IMR-90 (cell line): ENCODE measurements at regions not wholly inside any gene's neighbourhood (a gene's known extent, or its start where the extent isn't known, plus 50 kb on each side); places are given as distances from the start of the nearest gene placed in this dataset.

Source experiments
- ATAC-seq: fragments of 200-7000 bp; cut with Tn5 transposase; 2 replicates; pipeline ENCODE4 v1.9.1; 2020; ENCODE audit warnings: low read depth, mild to moderate bottlenecking, moderate library complexity
- BruUV-seq: library from RNA; stranded (reverse); fragments of 400-500 nt; replicated peaks from 2 replicates; lab custom pipeline; 2021; lab: Mats Ljungman, UMichigan
- CTCF ChIA-PET: fragments of 300-600 bp; formaldehyde crosslinking; extraction: SDS; loops from one replicate; lab custom pipeline; 2021; ENCODE audit warnings: antibody characterized with exemption; lab: Yijun Ruan, JAX
- POLR2A ChIA-PET: fragments of 300-600 bp; sonication (Branson Sonifier 250); formaldehyde crosslinking; loops from one replicate; lab custom pipeline; 2022; ENCODE audit warnings: antibody characterized with exemption; ENCODE audit not compliant: unreplicated experiment; lab: Charles Lee
- DNase-seq: peaks from one replicate; pipeline ENCODE4 v3.0.0; 2013
- H2AFZ ChIP-seq: replicated peaks from 2 replicates; pipeline ENCODE3; 2013; ENCODE audit warnings: low read length, mild to moderate bottlenecking; ENCODE audit not compliant: poor library complexity
- H2AK5ac ChIP-seq: 2 replicates; pipeline ENCODE4 v1.6.1; 2013; ENCODE audit warnings: low read depth, low read length, inconsistent platforms
- H2AK9ac ChIP-seq: replicated peaks from 2 replicates; pipeline ENCODE3; 2013; ENCODE audit warnings: mild to moderate bottlenecking, low read depth, low read length, moderate library complexity; ENCODE audit not compliant: poor library complexity
- H2BK120ac ChIP-seq: 2 replicates; pipeline ENCODE4 v1.6.1; 2013; ENCODE audit warnings: low read depth, low read length, inconsistent platforms
- H2BK15ac ChIP-seq: 3 replicates; pipeline ENCODE4 v1.6.1; 2013; ENCODE audit warnings: low read depth, low read length, inconsistent platforms
- H2BK20ac ChIP-seq: 2 replicates; pipeline ENCODE4 v1.6.1; 2013; ENCODE audit warnings: low read depth, mild to moderate bottlenecking, inconsistent platforms, low read length, moderate library complexity
- H2BK5ac ChIP-seq: 2 replicates; pipeline ENCODE4 v1.6.1; 2013; ENCODE audit warnings: mild to moderate bottlenecking, low read depth, low read length, inconsistent platforms; ENCODE audit not compliant: poor library complexity, severe bottlenecking
- H3K14ac ChIP-seq: replicated peaks from 2 replicates; pipeline ENCODE4 v1.6.1; 2013; ENCODE audit warnings: low read depth, low read length, inconsistent platforms
- H3K18ac ChIP-seq: 2 replicates; pipeline ENCODE4 v1.6.1; 2013; ENCODE audit warnings: low read depth, low read length, control low read depth
- H3K23ac ChIP-seq: 2 replicates; pipeline ENCODE4 v1.6.1; 2013; ENCODE audit warnings: low read depth, low read length, inconsistent platforms
- H3K27ac ChIP-seq: 2 replicates; pipeline ENCODE4 v1.5.1; 2013; ENCODE audit warnings: mild to moderate bottlenecking, control low read depth, low read length; ENCODE audit not compliant: insufficient read depth
- H3K27me3 ChIP-seq: 2 replicates; pipeline ENCODE4 v1.6.1; 2013; ENCODE audit warnings: low read length; ENCODE audit not compliant: control insufficient read depth, insufficient read depth
- H3K36me3 ChIP-seq: 2 replicates; pipeline ENCODE4 v1.6.1; 2013; ENCODE audit warnings: low read length, mixed read lengths; ENCODE audit not compliant: control insufficient read depth, insufficient read depth
- H3K4ac ChIP-seq: 2 replicates; pipeline ENCODE4 v1.6.1; 2013; ENCODE audit warnings: low read depth, low read length, inconsistent platforms
- H3K4me1 ChIP-seq: 2 replicates; pipeline ENCODE4 v1.6.1; 2013; ENCODE audit warnings: low read length, mixed read lengths; ENCODE audit not compliant: control insufficient read depth, insufficient read depth
- H3K4me2 ChIP-seq: 2 replicates; pipeline ENCODE4 v1.6.1; 2013; ENCODE audit warnings: low read depth, mild to moderate bottlenecking, control low read depth, low read length, moderate library complexity
- H3K4me3 ChIP-seq: 2 replicates; pipeline ENCODE4 v1.5.1; 2013; ENCODE audit warnings: low read depth, mild to moderate bottlenecking, control low read depth, low read length, moderate library complexity; ENCODE audit not compliant: insufficient read depth
- H3K56ac ChIP-seq: 2 replicates; pipeline ENCODE4 v1.6.1; 2013; ENCODE audit warnings: low read length, inconsistent platforms; ENCODE audit not compliant: insufficient read depth; ENCODE audit errors: extremely low read depth
- H3K79me1 ChIP-seq, 2 experiments: 2 replicates each; pipeline ENCODE4 v1.6.1; 2013; ENCODE audit warnings: low read length in 2 of 2, inconsistent platforms in 1 of 2, low read depth in 1 of 2
- H3K9ac ChIP-seq: 2 replicates; pipeline ENCODE4 v1.6.1; 2013; ENCODE audit warnings: low read depth, low read length, control low read depth
- H3K9me1 ChIP-seq: 2 replicates; pipeline ENCODE4 v1.6.1; 2013; ENCODE audit warnings: low read length, inconsistent platforms; ENCODE audit not compliant: insufficient read depth
- H3K9me3 ChIP-seq: 2 replicates; pipeline ENCODE4 v1.6.1; 2013; ENCODE audit warnings: low read length; ENCODE audit not compliant: control insufficient read depth, insufficient read depth
- H4K20me1 ChIP-seq: 2 replicates; pipeline ENCODE4 v1.6.1; 2013; ENCODE audit warnings: low read length, inconsistent platforms; ENCODE audit not compliant: insufficient read depth
- H4K5ac ChIP-seq: 2 replicates; pipeline ENCODE4 v1.6.1; 2013; ENCODE audit warnings: mild to moderate bottlenecking, low read depth, low read length, control low read depth
- H4K8ac ChIP-seq, 2 experiments: 2 replicates each; pipeline ENCODE4 v1.6.1; 2013; ENCODE audit warnings: low read depth in 2 of 2, low read length in 2 of 2, control low read depth in 1 of 2, inconsistent platforms in 1 of 2
- H4K91ac ChIP-seq: 2 replicates; pipeline ENCODE4 v1.6.1; 2013; ENCODE audit warnings: low read depth, low read length, inconsistent platforms; ENCODE audit not compliant: insufficient read depth
- BHLHE40 ChIP-seq: fragments of 150-350 bp; IDR thresholded peaks from 2 replicates; pipeline ENCODE4 v1.6.1; 2016; ENCODE audit warnings: mild to moderate bottlenecking, low read depth, low read length
- CEBPB ChIP-seq: IDR thresholded peaks from 2 replicates; pipeline ENCODE4 v1.6.1; 2012; ENCODE audit warnings: low read depth, low read length, improper control_type of control experiment
- CHD1 ChIP-seq: IDR thresholded peaks from 2 replicates; pipeline ENCODE4 v1.6.1; 2012; ENCODE audit warnings: low read depth, low read length, improper control_type of control experiment
- CTCF ChIP-seq: conservative IDR thresholded peaks from 2 replicates; pipeline ENCODE4 v1.5.1; 2012; ENCODE audit warnings: mild to moderate bottlenecking, low read depth, low read length, improper control_type of control experiment
- ELK1 ChIP-seq: fragments of 150-350 bp; IDR thresholded peaks from 2 replicates; pipeline ENCODE4 v1.6.1; 2016; ENCODE audit warnings: low read depth, mild to moderate bottlenecking, low read length, moderate library complexity, borderline replicate concordance
- FOS ChIP-seq: fragments of 150-350 bp; IDR thresholded peaks from 2 replicates; pipeline ENCODE4 v1.6.1; 2016; ENCODE audit warnings: low read depth, low read length
- MAFK ChIP-seq: IDR thresholded peaks from 2 replicates; pipeline ENCODE4 v1.6.1; 2012; ENCODE audit warnings: low read depth, low read length, improper control_type of control experiment
- MAZ ChIP-seq: IDR thresholded peaks from 2 replicates; pipeline ENCODE4 v1.6.1; 2012; ENCODE audit warnings: low read depth, mild to moderate bottlenecking, low read length, improper control_type of control experiment, moderate library complexity, borderline replicate concordance
- MXI1 ChIP-seq: IDR thresholded peaks from 2 replicates; pipeline ENCODE4 v1.6.1; 2012; ENCODE audit warnings: low read depth, mild to moderate bottlenecking, low read length, moderate library complexity, borderline replicate concordance
- NFE2L2 ChIP-seq: fragments of 150-350 bp; IDR thresholded peaks from 2 replicates; pipeline ENCODE4 v1.6.1; 2016; ENCODE audit warnings: low read depth, mild to moderate bottlenecking, low read length
- POLR2A ChIP-seq: IDR thresholded peaks from 2 replicates; pipeline ENCODE4 v1.6.1; 2012; ENCODE audit warnings: mild to moderate bottlenecking, low read depth, low read length
- RAD21 ChIP-seq: IDR thresholded peaks from 2 replicates; pipeline ENCODE4 v1.6.1; 2012; ENCODE audit warnings: low read length, improper control_type of control experiment
- RCOR1 ChIP-seq: IDR thresholded peaks from 2 replicates; pipeline ENCODE4 v1.6.1; 2012; ENCODE audit warnings: mild to moderate bottlenecking, low read length, improper control_type of control experiment; ENCODE audit not compliant: insufficient replicate concordance
- RFX5 ChIP-seq: IDR thresholded peaks from 2 replicates; pipeline ENCODE4 v1.8.0; 2012; ENCODE audit warnings: low read depth, mild to moderate bottlenecking, low read length, moderate library complexity
- USF2 ChIP-seq: fragments of 150-350 bp; IDR thresholded peaks from 2 replicates; pipeline ENCODE4 v1.6.1; 2017; ENCODE audit warnings: mild to moderate bottlenecking, antibody characterized with exemption, low read length, low read depth
- WGBS, 2 experiments: methylation state at CpG; one replicate each; pipeline versions ENCODE4 v1.1.5 to v1.1.7; 2013; ENCODE audit warnings: missing lambda C conversion rate in 2 of 2; ENCODE audit not compliant: insufficient read length in 1 of 2; ENCODE audit errors: extremely low coverage in 2 of 2; 5-methylcytosine and 5-hydroxymethylcytosine counted together
- dilution Hi-C: fragments of 300-500 bp; cut with HindIII; formaldehyde crosslinking; loops from one replicate; pipeline ENCODE4 v1.14.3; 2018; ENCODE audit warnings: low sequenced_read_pairs; ENCODE audit not compliant: unreplicated experiment
- in situ Hi-C: fragments of 300-500 bp; cut with MboI; formaldehyde crosslinking; loops from 3 replicates; pipeline ENCODE4 v1.14.3; 2019; ENCODE audit warnings: low sequenced_read_pairs, inconsistent platforms, mixed read lengths
- intact Hi-C: fragments of 100-400 bp; cut with micrococcal nuclease; formaldehyde crosslinking; loops from 2 replicates; pipeline ENCODE4 v1.10.0; 2022

GRCh38 chr12:16096273-16096849 is 181.1 kb downstream of the SLC15A5 start:
- Histone ChIP-seq H2BK15ac (no peak overlapping the region), H3K4me1 (no peaks in the 10 kb centered on the region), H4K20me1 (no peaks in the 10 kb centered on the region), H3K36me3 (no peaks in the 10 kb centered on the region), H3K27me3 (no peaks in the 10 kb centered on the region), H3K27ac (no peak overlapping the region), H3K9ac (no peak overlapping the region), H3K18ac (no peak overlapping the region), H3K14ac (no peak overlapping the region), H2AK9ac (no peak overlapping the region), H3K9me1 (no peaks in the 10 kb centered on the region), H4K91ac (no peak overlapping the region), H3K4me3 (no peak overlapping the region), H2AFZ (no peak overlapping the region), H2AK5ac (no peak overlapping the region), H3K4ac (no peak overlapping the region), H3K9me3 (no peaks in the 10 kb centered on the region), H3K23ac (no peak overlapping the region), H4K8ac (no peak overlapping the region), H3K4me2 (no peak overlapping the region), H4K5ac (no peak overlapping the region), H3K79me1 (no peaks in the 10 kb centered on the region), H2BK20ac (no peak overlapping the region), H3K56ac (no peak overlapping the region), H2BK5ac (no peak overlapping the region), H2BK120ac (no peak overlapping the region)
- intact Hi-C loops (no loop called here), in situ Hi-C loops (no loop called here), dilution Hi-C loops (no loop called here)
- TF ChIP-seq RFX5 (no peak), MAZ (no peak), POLR2A (no peak), CTCF (no peak), MAFK (no peak), ELK1 (no peak), USF2 (no peak), CEBPB (no peak), MXI1 (no peak), RCOR1 (no peak), RAD21 (no peak), CHD1 (no peak), BHLHE40 (no peak), FOS (no peak), NFE2L2 (no peak)
- ATAC-seq (no peak), DNase-seq (no peak)
- WGBS, 2 experiments, result no CpG with 5 or more reads among the region's 2 CpGs
- ChIA-PET POLR2A (no interaction called here), CTCF (interaction anchor here (0.6 kb wide), 1 partner anchor 102 kb away, joined by 4 read pairs; no protein-coding TSS in a partner anchor)
- BruUV-seq, result no TSS peak
